Tibial artery (tissue), 4 donors: ENCODE measurements at regions not wholly inside any gene's neighbourhood (a gene's known extent, or its start where the extent isn't known, plus 50 kb on each side); places are given as distances from the start of the nearest gene placed in this dataset.

Source experiments
- DNase-seq, 2 donors: peaks; one replicate each; pipeline ENCODE4 v3.0.0-alpha.2; 2019
- H3K27ac ChIP-seq, 2 donors: fragments of 200-600 bp; sonication (generic) in 1 of 2; 1 replicate in 1 of 2; 2 replicates in 1 of 2; pipeline ENCODE4 v1.5.1; 2018 to 2019; ENCODE audit warnings: mild to moderate bottlenecking in 1 of 2
- H3K27me3 ChIP-seq, 2 donors: fragments of 200-600 bp; sonication (generic) in 1 of 2; one replicate each; pipeline versions ENCODE4 v1.5.1 to v1.6.0; 2016 to 2019
- H3K36me3 ChIP-seq, 3 donors: fragments of 200-600 bp; sonication (generic) in 2 of 3; one replicate each; pipeline ENCODE4 v1.5.1; 2016 to 2019; ENCODE audit warnings: mild to moderate bottlenecking in 2 of 3
- H3K4me1 ChIP-seq, 4 donors: fragments of 200-600 bp; sonication (generic) in 2 of 4; 1 replicate in 3 of 4; 2 replicates in 1 of 4; pipeline ENCODE4 v1.5.1; 2016 to 2019
- H3K4me3 ChIP-seq, 2 donors: fragments of 200-600 bp; sonication (generic) in 1 of 2; 1 replicate in 1 of 2; 2 replicates in 1 of 2; pipeline ENCODE4 v1.5.1; 2018 to 2019; ENCODE audit warnings: mild to moderate bottlenecking in 2 of 2
- H3K9me3 ChIP-seq, 3 donors: fragments of 200-600 bp; sonication (generic) in 1 of 3; one replicate each; pipeline ENCODE4 v1.5.1; 2016 to 2019
- intact Hi-C: fragments of 100-400 bp; cut with DNase I; formaldehyde crosslinking; loops from one replicate; pipeline ENCODE4 v1.15.0; 2023; ENCODE audit warnings: low total_unique reads
- TF ChIP-seq, protein P1 (sequence below), 2 experiments: fragments of 200-600 bp in 1 of 2; fragments of 450-650 bp in 1 of 2; IDR thresholded peaks; one replicate each; pipeline ENCODE4 v1.5.1; 2017 to 2019; ENCODE audit warnings: antibody characterized with exemption in 2 of 2, mild to moderate bottlenecking in 1 of 2, moderate library complexity in 1 of 2

DNA sequence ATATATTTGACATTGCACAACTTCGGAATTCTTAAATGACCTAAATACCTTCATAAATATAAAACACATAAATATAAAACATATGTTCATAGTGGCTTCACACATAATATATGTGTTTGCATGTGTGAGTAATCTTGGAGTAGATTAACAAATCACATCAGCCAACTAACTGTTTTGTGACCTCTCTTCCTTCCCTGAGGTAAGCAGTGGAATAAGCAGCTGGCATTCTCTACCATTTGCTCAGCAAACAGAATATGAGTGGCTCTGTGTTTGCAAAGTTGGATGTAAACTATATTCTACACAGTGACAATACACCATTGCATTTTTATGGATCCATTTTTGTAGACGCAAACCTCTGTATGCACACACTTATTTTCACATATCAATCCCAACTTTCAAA is 189.9 kb downstream of the ACER2 start:
- Histone ChIP-seq H3K27ac (no peak overlapping the region), H3K9me3 (no peaks in the 10 kb centered on the region), H3K27me3 (no peaks in the 10 kb centered on the region), H3K4me3 (no peak overlapping the region), H3K4me1 (no peaks in the 10 kb centered on the region), H3K36me3 (no peaks in the 10 kb centered on the region)
- TF ChIP-seq, protein P1, sequence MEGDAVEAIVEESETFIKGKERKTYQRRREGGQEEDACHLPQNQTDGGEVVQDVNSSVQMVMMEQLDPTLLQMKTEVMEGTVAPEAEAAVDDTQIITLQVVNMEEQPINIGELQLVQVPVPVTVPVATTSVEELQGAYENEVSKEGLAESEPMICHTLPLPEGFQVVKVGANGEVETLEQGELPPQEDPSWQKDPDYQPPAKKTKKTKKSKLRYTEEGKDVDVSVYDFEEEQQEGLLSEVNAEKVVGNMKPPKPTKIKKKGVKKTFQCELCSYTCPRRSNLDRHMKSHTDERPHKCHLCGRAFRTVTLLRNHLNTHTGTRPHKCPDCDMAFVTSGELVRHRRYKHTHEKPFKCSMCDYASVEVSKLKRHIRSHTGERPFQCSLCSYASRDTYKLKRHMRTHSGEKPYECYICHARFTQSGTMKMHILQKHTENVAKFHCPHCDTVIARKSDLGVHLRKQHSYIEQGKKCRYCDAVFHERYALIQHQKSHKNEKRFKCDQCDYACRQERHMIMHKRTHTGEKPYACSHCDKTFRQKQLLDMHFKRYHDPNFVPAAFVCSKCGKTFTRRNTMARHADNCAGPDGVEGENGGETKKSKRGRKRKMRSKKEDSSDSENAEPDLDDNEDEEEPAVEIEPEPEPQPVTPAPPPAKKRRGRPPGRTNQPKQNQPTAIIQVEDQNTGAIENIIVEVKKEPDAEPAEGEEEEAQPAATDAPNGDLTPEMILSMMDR (IDR thresholded peaks at IDR 0.05): no peak
- intact Hi-C loops: no loop called here
- no peak for DNase-seq

DNA sequence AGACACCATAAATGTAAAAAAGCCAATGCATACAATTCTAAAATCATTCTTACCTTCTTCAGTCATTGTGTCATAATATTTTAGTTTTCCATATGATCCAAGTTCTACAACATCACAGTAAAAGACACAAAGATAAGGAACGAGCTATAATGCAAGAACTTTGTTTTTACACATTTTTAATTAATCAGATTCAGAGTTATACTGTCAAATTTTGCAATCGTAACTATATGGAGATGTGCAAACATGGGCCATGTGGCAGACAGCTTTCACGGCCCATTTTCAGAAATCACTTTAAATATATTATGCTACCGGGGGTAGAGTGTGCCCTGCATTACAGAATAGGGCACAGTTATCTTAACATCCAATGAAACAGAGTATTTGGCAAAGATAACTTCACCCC is 188.4 kb downstream of the ACER2 start:
- H3K4me3 ChIP-seq: no peak overlapping the region
- H3K9me3 ChIP-seq: no peaks in the 10 kb centered on the region
- H3K4me1 ChIP-seq: no peaks in the 10 kb centered on the region
- TF ChIP-seq, protein P1 (IDR thresholded peaks at IDR 0.05): no peak
- H3K27ac ChIP-seq: no peak overlapping the region
- intact Hi-C loops: no loop called here
- no peaks in the 10 kb centered on the region for H3K36me3 ChIP-seq
- DNase-seq: no peak
- H3K27me3 ChIP-seq: no peaks in the 10 kb centered on the region

DNA sequence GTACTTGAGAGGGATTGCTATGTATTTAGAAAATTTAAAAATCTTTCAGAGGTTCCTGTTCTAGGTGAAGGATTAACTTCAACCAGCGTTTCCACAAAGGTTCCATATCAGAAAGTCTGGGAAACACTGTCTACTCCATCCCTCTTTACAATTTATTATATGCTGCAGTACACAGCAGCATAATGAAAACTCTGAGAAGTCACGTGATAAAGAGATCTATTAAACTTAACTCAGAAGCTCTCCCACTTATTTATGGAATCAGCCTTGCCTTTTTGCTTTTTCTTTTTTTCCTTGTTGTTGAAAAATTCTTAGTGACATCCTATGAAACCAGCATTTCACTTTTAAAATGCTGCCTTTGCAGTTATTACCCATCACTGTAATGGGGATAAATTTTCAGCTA is 186.2 kb downstream of the ACER2 start:
- TF ChIP-seq, protein P1 (IDR thresholded peaks at IDR 0.05): no peak
- H3K36me3 ChIP-seq: no peaks in the 10 kb centered on the region
- H3K4me3 ChIP-seq: no peak overlapping the region
- H3K27me3 ChIP-seq: no peaks in the 10 kb centered on the region
- no peaks in the 10 kb centered on the region for H3K9me3 ChIP-seq
- H3K27ac ChIP-seq: no peak overlapping the region
- no peak for DNase-seq
- no peaks in the 10 kb centered on the region for H3K4me1 ChIP-seq
- intact Hi-C loops: no loop called here

DNA sequence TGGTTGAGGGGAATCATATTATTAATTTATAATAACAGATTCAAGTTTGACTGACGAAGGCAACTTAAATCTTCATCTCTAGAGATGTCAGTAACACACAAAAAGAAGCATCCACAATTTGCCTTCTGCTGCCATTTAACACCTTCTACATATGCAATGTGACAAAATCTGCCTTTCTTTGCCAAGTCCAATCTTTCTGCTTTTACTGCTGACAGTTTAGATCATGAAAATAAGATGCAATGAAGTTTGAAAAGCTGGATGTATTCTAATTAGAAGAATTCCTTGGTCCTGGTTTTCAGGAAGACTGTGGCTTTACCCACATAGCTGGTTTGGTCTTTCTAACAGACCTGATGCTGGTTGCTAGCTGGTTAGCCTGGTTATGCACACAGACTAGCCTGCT is 178.9 kb downstream of the ACER2 start:
- DNase-seq: no peak
- H3K36me3 ChIP-seq: no peaks in the 10 kb centered on the region
- H3K27ac ChIP-seq: no peak overlapping the region
- TF ChIP-seq, protein P1 (IDR thresholded peaks at IDR 0.05): no peak
- no peaks in the 10 kb centered on the region for H3K4me1 ChIP-seq
- H3K4me3 ChIP-seq: no peak overlapping the region
- intact Hi-C loops: no loop called here
- peaks cover 0 to 8% (median 0%) of the 10 kb centered on the region in 3 donors for H3K9me3 ChIP-seq
- no peaks in the 10 kb centered on the region for H3K27me3 ChIP-seq

- TF ChIP-seq, protein P1 (IDR thresholded peaks at IDR 0.05): no peak
- Histone ChIP-seq H3K4me1 (no peaks in the 10 kb centered on the region), H3K9me3 (peaks cover 0 to 8% (median 0%) of the 10 kb centered on the region in 3 donors), H3K36me3 (no peaks in the 10 kb centered on the region), H3K4me3 (no peak overlapping the region), H3K27me3 (no peaks in the 10 kb centered on the region), H3K27ac (no peak overlapping the region)
- DNase-seq: no peak
- intact Hi-C loops: no loop called here
These were observed 175.1 kb downstream of the ACER2 start for GRCh38 chr9:19583890-19584289.

GRCh38 chr9:19577411-19577810 is 168.6 kb downstream of the ACER2 start:
- intact Hi-C loops: no loop called here

More at GRCh38 chr9:19577411-19577810, 168.6 kb downstream of the ACER2 start:
- no peaks in the 10 kb centered on the region for H3K9me3 ChIP-seq
- H3K27me3 ChIP-seq: no peaks in the 10 kb centered on the region
- H3K36me3 ChIP-seq: no peaks in the 10 kb centered on the region
- DNase-seq: no peak
- no peaks in the 10 kb centered on the region for H3K4me1 ChIP-seq
- TF ChIP-seq, protein P1 (IDR thresholded peaks at IDR 0.05): no peak
- H3K27ac ChIP-seq: no peak overlapping the region
- H3K4me3 ChIP-seq: no peak overlapping the region
